ENCODE measurements at regions not wholly inside any gene's neighbourhood (a gene's known extent, or its start where the extent isn't known, plus 50 kb on each side); places are given as distances from the start of the nearest gene placed in this dataset.

GRCh38 chr14:44029933-44030332, 477.1 kb downstream of the FSCB start:
- ATAC-seq (ENCODE audit: insufficient number of reproducible peaks, low FRiP score, low read depth): no peak
- H3K27me3 ChIP-seq (replicated peaks; ENCODE audit: insufficient read depth): no peaks in the 10 kb centered on the region
- TF ChIP-seq CTCF (IDR thresholded peaks at IDR 0.05): no peak

DNA sequence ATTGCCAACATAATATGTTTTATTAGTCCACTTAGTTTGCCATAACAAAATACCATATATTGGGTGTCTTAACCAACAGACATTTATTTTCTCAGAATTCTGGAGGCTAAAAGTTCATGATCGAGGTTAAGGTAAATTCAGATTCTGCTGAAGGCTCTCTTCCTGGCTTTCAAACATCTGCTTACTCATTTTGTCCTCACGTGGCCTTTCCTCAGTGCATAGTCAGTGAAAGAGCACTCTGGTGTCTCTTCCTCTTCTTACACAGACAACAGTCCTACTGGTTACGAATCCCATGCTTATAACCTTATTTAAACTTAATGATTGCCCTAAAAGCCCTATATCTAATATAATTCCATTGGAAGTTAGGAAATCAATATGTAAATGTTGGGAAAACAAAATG, 479.7 kb downstream of the FSCB start:
- no peaks in the 10 kb centered on the region for H3K27me3 ChIP-seq (replicated peaks; ENCODE audit: insufficient read depth)
- TF ChIP-seq CTCF (IDR thresholded peaks at IDR 0.05): no peak
- ATAC-seq (ENCODE audit: insufficient number of reproducible peaks, low FRiP score, low read depth) (no peak), DNase-seq (ENCODE audit: low spot score) (no peak)
- no peaks in the 10 kb centered on the region for H3K4me1 ChIP-seq (ENCODE audit: control insufficient read depth in 1 of 2, low read depth in 2 of 2)
- H3K36me3 ChIP-seq: no peaks in the 10 kb centered on the region
- H3K9me3 ChIP-seq: no peaks in the 10 kb centered on the region
- H3K4me3 ChIP-seq: no peak overlapping the region
- H3K27ac ChIP-seq: no peak overlapping the region

More at GRCh38 chr14:44029933-44030332, 477.1 kb downstream of the FSCB start:
- DNase-seq (ENCODE audit: low spot score): no peak
- Histone ChIP-seq H3K9me3 (no peaks in the 10 kb centered on the region), H3K36me3 (no peaks in the 10 kb centered on the region), H3K4me1 (ENCODE audit: control insufficient read depth in 1 of 2, low read depth in 2 of 2) (no peaks in the 10 kb centered on the region), H3K27ac (no peak overlapping the region), H3K4me3 (no peak overlapping the region)

DNA sequence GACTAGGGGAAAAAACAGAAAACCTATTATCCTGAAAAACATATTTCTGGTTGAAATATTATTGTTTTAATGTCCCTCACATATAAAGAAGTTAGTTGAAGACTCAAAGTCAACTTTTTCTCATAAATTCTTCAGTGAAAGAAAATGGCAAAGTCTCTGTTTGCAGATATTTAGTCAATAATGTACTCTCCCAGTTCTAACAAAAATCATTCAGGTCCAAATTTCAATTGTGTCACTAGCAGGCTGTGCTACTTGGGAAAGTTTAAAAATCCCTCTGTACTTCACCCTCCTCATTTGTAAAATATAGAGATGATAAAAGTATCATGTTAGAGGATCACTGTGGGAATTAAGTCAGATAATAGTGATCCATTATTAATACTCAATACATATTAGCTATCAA, 496.5 kb downstream of the FSCB start:
- no peak overlapping the region for H3K4me3 ChIP-seq
- H3K27me3 ChIP-seq (replicated peaks; ENCODE audit: insufficient read depth): no peaks in the 10 kb centered on the region
- no peak overlapping the region for H3K27ac ChIP-seq
- no peak for ATAC-seq (ENCODE audit: insufficient number of reproducible peaks, low FRiP score, low read depth)
- DNase-seq (ENCODE audit: low spot score): no peak
- no peaks in the 10 kb centered on the region for H3K4me1 ChIP-seq (ENCODE audit: control insufficient read depth in 1 of 2, low read depth in 2 of 2)
- no peaks in the 10 kb centered on the region for H3K9me3 ChIP-seq
- H3K36me3 ChIP-seq: no peaks in the 10 kb centered on the region
- no peak for TF ChIP-seq CTCF (IDR thresholded peaks at IDR 0.05)

- Histone ChIP-seq H3K27ac (no peak overlapping the region), H3K36me3 (no peaks in the 10 kb centered on the region), H3K9me3 (no peaks in the 10 kb centered on the region), H3K27me3 (replicated peaks; ENCODE audit: insufficient read depth) (no peaks in the 10 kb centered on the region), H3K4me1 (ENCODE audit: control insufficient read depth in 1 of 2, low read depth in 2 of 2) (no peaks in the 10 kb centered on the region), H3K4me3 (no peak overlapping the region)
- DNase-seq (ENCODE audit: low spot score) (no peak), ATAC-seq (ENCODE audit: insufficient number of reproducible peaks, low FRiP score, low read depth) (no peak)
- no peak for TF ChIP-seq CTCF (IDR thresholded peaks at IDR 0.05)
These were observed 497.0 kb downstream of the FSCB start for GRCh38 chr14:44010071-44010470.

DNA sequence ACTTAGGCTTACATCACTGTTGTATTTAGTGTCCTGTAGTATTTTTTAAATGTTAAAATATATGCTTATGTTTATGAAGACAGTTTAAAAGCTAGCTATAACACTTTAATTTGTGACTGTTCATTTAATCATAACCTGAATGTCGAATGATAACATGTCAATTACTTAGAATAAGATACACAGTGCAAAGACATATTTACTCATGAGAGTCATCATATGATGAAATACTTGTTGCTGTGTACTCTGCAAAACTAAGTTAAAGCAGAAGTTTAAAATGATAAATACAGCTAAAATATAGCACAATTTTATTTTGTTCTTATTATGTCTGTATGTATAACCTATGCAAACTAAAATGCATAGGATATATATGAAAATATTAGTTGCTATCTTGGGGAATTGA, 497.4 kb downstream of the FSCB start:
- Histone ChIP-seq H3K27me3 (replicated peaks; ENCODE audit: insufficient read depth) (no peaks in the 10 kb centered on the region), H3K4me1 (ENCODE audit: control insufficient read depth in 1 of 2, low read depth in 2 of 2) (no peaks in the 10 kb centered on the region), H3K36me3 (no peaks in the 10 kb centered on the region), H3K4me3 (no peak overlapping the region), H3K27ac (no peak overlapping the region), H3K9me3 (no peaks in the 10 kb centered on the region)
- TF ChIP-seq CTCF (IDR thresholded peaks at IDR 0.05): no peak
- no peak for ATAC-seq (ENCODE audit: insufficient number of reproducible peaks, low FRiP score, low read depth)
- no peak for DNase-seq (ENCODE audit: low spot score)

Data from thoracic aorta (tissue), 2 donors.